ENCODE measurements at regions not wholly inside any gene's neighbourhood (a gene's known extent, or its start where the extent isn't known, plus 50 kb on each side); places are given as distances from the start of the nearest gene placed in this dataset.

DNA sequence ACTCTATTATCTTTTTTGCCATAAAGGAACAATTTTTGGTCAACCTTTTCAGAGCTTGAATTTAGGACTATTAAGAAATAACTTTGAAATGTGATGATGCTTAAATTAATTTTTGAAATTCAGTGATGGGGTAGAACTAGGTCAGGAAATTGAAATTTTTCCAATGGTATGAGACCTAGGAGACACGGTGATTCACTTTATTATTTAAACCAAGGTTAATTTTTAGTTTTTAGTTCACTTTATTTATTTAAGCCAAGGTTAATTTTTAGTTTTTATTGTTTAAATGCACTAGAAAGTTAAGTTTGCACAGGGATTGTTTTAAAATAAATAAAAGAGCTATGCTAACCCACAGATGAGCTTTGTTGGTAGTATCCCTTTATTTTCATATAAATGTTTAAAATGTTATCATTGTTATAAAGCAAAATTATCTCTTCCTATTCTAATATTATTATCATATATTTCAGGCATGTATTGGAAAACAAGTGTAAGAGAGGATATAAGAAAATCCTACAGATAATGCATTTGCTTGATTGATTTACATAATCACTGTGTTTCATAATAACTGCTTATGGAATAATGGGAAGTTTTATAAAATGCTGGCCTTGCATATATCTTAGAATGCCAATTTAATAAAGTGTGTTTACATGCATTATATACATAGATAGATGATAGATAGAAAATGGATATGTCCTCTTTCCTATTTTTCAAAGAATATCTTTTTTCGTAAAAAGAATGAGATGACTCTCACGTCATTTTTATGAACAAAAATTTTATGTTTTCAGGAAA, 163.6 kb downstream of the HGF start:
- ATAC-seq = no peak

DNA sequence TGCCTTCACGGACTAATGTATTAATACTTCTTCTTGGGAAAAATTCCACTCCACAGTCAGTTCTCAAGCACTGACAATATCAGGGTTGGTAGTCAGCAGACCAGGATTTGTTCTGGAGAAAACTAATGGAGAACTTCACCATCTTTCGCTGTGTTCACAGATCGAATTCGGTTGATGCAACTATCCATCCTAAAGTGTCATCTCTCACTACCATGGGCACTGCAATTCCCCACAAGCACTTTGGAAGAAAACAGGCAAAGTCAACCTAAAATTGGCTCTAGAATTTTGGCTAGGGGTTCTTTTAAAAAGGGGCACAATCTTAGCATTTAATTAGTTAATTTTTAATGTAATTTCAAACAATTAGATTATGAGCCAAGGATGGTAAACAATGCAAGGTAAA, 164.4 kb downstream of the HGF start:
- Histone ChIP-seq H3K27me3 (no peaks in the 10 kb centered on the region), H3K36me3 (no peaks in the 10 kb centered on the region), H3K4me3 (no peak overlapping the region), H3K27ac (no peak overlapping the region), H3K9me3 (no peaks in the 10 kb centered on the region), H3K4me1 (no peaks in the 10 kb centered on the region)
- no peak for ATAC-seq
- DNase-seq = no peak
- intact Hi-C loops (cut with DNase I) = no loop called here
- TF ChIP-seq, protein P1, sequence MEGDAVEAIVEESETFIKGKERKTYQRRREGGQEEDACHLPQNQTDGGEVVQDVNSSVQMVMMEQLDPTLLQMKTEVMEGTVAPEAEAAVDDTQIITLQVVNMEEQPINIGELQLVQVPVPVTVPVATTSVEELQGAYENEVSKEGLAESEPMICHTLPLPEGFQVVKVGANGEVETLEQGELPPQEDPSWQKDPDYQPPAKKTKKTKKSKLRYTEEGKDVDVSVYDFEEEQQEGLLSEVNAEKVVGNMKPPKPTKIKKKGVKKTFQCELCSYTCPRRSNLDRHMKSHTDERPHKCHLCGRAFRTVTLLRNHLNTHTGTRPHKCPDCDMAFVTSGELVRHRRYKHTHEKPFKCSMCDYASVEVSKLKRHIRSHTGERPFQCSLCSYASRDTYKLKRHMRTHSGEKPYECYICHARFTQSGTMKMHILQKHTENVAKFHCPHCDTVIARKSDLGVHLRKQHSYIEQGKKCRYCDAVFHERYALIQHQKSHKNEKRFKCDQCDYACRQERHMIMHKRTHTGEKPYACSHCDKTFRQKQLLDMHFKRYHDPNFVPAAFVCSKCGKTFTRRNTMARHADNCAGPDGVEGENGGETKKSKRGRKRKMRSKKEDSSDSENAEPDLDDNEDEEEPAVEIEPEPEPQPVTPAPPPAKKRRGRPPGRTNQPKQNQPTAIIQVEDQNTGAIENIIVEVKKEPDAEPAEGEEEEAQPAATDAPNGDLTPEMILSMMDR (IDR thresholded peaks at IDR 0.05) = no peak

More for the DNA sequence above, 163.6 kb downstream of the HGF start:
- TF ChIP-seq, protein P1 (IDR thresholded peaks at IDR 0.05) = no peak
- no peaks in the 10 kb centered on the region for H3K9me3 ChIP-seq
- H3K27ac ChIP-seq = no peak overlapping the region
- no peak for DNase-seq
- H3K27me3 ChIP-seq = no peaks in the 10 kb centered on the region
- H3K4me1 ChIP-seq = no peaks in the 10 kb centered on the region
- no peak overlapping the region for H3K4me3 ChIP-seq
- H3K36me3 ChIP-seq = no peaks in the 10 kb centered on the region
- intact Hi-C loops (cut with DNase I) = no loop called here

DNA sequence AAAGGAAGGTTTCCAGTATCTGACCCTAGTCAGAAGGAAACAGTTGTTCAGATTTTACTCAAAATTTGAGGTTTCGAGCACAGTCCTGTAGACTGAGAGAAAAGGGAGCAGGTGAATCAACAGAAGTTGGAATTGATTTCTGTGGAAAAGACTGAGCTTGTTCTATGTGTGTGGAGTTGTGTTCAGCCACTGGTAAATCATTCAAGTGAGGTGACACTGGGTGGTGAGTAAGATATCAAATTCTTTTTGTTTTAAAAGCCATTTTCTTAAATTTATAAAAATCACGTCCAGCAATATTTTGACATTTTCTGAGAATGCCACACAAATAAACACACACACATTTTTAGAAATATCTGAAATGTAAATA, 165.1 kb downstream of the HGF start:
- Histone ChIP-seq H3K36me3 (no peaks in the 10 kb centered on the region), H3K27ac (no peak overlapping the region), H3K27me3 (no peaks in the 10 kb centered on the region), H3K9me3 (no peaks in the 10 kb centered on the region), H3K4me3 (no peak overlapping the region), H3K4me1 (no peaks in the 10 kb centered on the region)
- ATAC-seq = no peak
- TF ChIP-seq, protein P1 (IDR thresholded peaks at IDR 0.05) = no peak
- no peak for DNase-seq
- intact Hi-C loops (cut with DNase I) = no loop called here

DNA sequence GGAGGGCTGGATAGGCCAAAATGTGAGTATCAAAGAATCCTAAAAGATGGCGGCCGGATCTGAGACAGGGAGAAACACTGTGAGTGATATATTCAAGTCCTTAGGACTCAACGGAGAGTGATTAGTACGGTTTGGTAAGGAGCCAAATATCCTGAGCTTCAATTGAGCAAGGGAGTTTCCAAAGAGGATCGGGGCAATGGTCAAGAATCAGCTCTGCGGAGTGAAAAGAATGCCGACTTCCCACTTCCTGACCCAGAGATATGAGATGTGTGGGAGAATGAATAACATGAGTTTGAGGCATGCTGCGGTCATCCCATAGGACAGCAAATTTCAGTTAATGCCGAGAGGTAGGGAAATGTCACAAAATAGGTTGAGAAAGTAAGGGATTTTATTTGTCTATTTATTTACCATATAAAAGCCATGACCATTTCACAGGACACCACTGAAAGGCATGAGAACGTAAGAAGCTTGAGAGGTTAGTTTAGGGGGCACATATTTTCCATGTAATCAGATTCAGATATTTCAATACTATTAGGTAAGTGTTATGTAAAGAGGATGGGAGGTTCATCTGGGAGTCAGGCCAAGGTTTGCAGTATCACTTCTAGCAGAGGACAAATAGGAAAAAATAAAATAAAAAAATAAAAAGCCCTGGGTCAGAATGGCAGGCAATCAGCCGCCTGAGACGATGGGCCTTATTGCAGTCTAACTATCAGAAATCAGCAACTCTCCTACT, 165.6 kb downstream of the HGF start:
- intact Hi-C loops (cut with DNase I) = no loop called here
- DNase-seq (no peak), ATAC-seq (no peak)
- Histone ChIP-seq H3K27ac (no peak overlapping the region), H3K36me3 (no peaks in the 10 kb centered on the region), H3K4me1 (no peaks in the 10 kb centered on the region), H3K4me3 (no peak overlapping the region), H3K27me3 (no peaks in the 10 kb centered on the region), H3K9me3 (no peaks in the 10 kb centered on the region)
- TF ChIP-seq, protein P1 (IDR thresholded peaks at IDR 0.05) = no peak

DNA sequence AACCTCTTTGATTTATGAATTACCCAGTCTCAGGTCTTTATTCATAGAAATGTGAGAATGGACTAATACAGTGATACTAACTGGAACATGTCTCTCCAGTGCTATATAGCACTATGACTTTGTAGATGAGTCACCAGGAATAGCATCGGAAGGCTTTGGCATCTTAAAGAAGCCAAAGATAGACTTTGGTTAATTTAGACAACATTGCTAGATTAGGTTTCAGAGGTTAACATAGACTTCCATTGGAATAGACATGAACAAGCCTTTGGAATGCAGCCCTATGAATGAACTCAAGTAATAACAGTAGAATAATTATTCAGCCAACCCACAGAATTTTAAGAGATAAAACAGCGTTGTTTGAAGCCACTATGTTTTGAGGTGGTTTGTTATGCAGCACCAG, 169.2 kb downstream of the HGF start:
- no peak for DNase-seq
- ATAC-seq = no peak
- no peaks in the 10 kb centered on the region for H3K4me1 ChIP-seq
- no peaks in the 10 kb centered on the region for H3K27me3 ChIP-seq
- TF ChIP-seq, protein P1 (IDR thresholded peaks at IDR 0.05) = no peak
- no peaks in the 10 kb centered on the region for H3K9me3 ChIP-seq
- no peak overlapping the region for H3K27ac ChIP-seq
- no peaks in the 10 kb centered on the region for H3K36me3 ChIP-seq
- H3K4me3 ChIP-seq = no peak overlapping the region
- intact Hi-C loops (cut with DNase I) = no loop called here
